HG03442 (cell line): ENCODE measurements at regions not wholly inside any gene's neighbourhood (a gene's known extent, or its start where the extent isn't known, plus 50 kb on each side); places are given as distances from the start of the nearest gene placed in this dataset.
A peak's percentile ranks its signal among the peaks of the same experiment; 100 is the strongest.
"Not testable (repeated sequence)": the region's sequence is repeated elsewhere in the genome, so short reads cannot be mapped to it uniquely, and the experiment has no call there.

Source experiments
- ATAC-seq: cut with Tn5 transposase; IDR thresholded peaks from one replicate; pipeline ENCODE4 v1.9.1; 2021; ENCODE audit warnings: mild to moderate bottlenecking, moderate library complexity; ENCODE audit not compliant: unreplicated experiment

GRCh38 chrY:24517340-24517739, 100.5 kb upstream of the BPY2B start:
- not testable (repeated sequence) for ATAC-seq

- peak; percentile 96 for ATAC-seq
Measured at GRCh38 chrY:24521686-24522085, 96.1 kb upstream of the BPY2B start.

- not testable (repeated sequence) for ATAC-seq
Measured at GRCh38 chrY:24537247-24537970, 80.4 kb upstream of the BPY2B start.

GRCh38 chrY:24548807-24549206, 69.0 kb upstream of the BPY2B start:
- not testable (repeated sequence) for ATAC-seq

GRCh38 chrY:24561422-24561821, 56.4 kb upstream of the BPY2B start:
- ATAC-seq, result not testable (repeated sequence)
